Smooth muscle cell (in vitro differentiated cells): ENCODE measurements at regions not wholly inside any gene's neighbourhood (a gene's known extent, or its start where the extent isn't known, plus 50 kb on each side); places are given as distances from the start of the nearest gene placed in this dataset.

Experiments
- DNase-seq: peaks from one replicate; lab custom pipeline; 2025; ENCODE audit not compliant: unreplicated experiment; lab: John Stamatoyannopoulos, UW
- H2AFZ ChIP-seq: fragments of 200-600 bp; sonication (generic); 2 replicates; pipeline ENCODE4 v1.6.0; 2016; ENCODE audit warnings: antibody characterized with exemption, low read depth, mild to moderate bottlenecking
- H3F3A ChIP-seq: fragments of 200-600 bp; sonication (generic); 2 replicates; pipeline ENCODE4 v1.6.0; 2017; ENCODE audit warnings: antibody characterized with exemption, low read depth
- H3K27ac ChIP-seq: fragments of 200-600 bp; sonication (generic); 2 replicates; pipeline ENCODE4 v1.5.1; 2016; ENCODE audit warnings: low read depth, mild to moderate bottlenecking
- H3K27me3 ChIP-seq: fragments of 200-600 bp; sonication (generic); 2 replicates; pipeline ENCODE4 v1.6.1; 2016; ENCODE audit warnings: low read depth, mild to moderate bottlenecking
- H3K36me3 ChIP-seq: fragments of 200-600 bp; sonication (generic); 2 replicates; pipeline ENCODE4 v1.5.1; 2016; ENCODE audit warnings: low read depth
- H3K4me1 ChIP-seq: fragments of 200-600 bp; sonication (generic); 2 replicates; pipeline ENCODE4 v1.5.1; 2016; ENCODE audit warnings: low read depth
- H3K4me2 ChIP-seq: fragments of 200-600 bp; sonication (generic); 2 replicates; pipeline ENCODE4 v1.6.0; 2016; ENCODE audit warnings: mild to moderate bottlenecking
- H3K4me3 ChIP-seq: fragments of 200-600 bp; sonication (generic); 2 replicates; pipeline ENCODE4 v1.5.1; 2016; ENCODE audit warnings: mild to moderate bottlenecking
- H3K79me2 ChIP-seq: fragments of 200-600 bp; sonication (generic); 2 replicates; pipeline ENCODE4 v1.6.0; 2016; ENCODE audit warnings: low read depth, mild to moderate bottlenecking
- H3K9ac ChIP-seq: fragments of 200-600 bp; sonication (generic); 2 replicates; pipeline ENCODE4 v1.6.0; 2016; ENCODE audit warnings: low read depth
- H3K9me3 ChIP-seq: fragments of 200-600 bp; sonication (generic); replicated peaks from 2 replicates; pipeline ENCODE4 v1.5.1; 2016; ENCODE audit warnings: low read depth
- H4K20me1 ChIP-seq: fragments of 200-600 bp; sonication (generic); 2 replicates; pipeline ENCODE4 v1.6.0; 2016; ENCODE audit warnings: low read depth
- CTCF ChIP-seq: fragments of 200-600 bp; sonication (generic); IDR thresholded peaks from 2 replicates; pipeline ENCODE4 v1.5.1; 2017; ENCODE audit warnings: borderline replicate concordance, mild to moderate bottlenecking, antibody characterized with exemption; ENCODE audit not compliant: insufficient read depth, poor library complexity, severe bottlenecking
- WGBS: methylation state at CpG from one replicate; pipeline ENCODE4 v1.1.7; 2016; ENCODE audit warnings: low lambda C conversion rate; 5-methylcytosine and 5-hydroxymethylcytosine counted together

- no peaks in the 10 kb centered on the region for H3K79me2 ChIP-seq
- no peak for DNase-seq
- H4K20me1 ChIP-seq, result no peaks in the 10 kb centered on the region
- no peaks in the 10 kb centered on the region for H3K36me3 ChIP-seq
- H3K9ac ChIP-seq, result no peak overlapping the region
- peaks cover 5% of the 10 kb centered on the region for H3K9me3 ChIP-seq
- no peaks in the 10 kb centered on the region for H3F3A ChIP-seq
- H3K4me1 ChIP-seq, result no peaks in the 10 kb centered on the region
- 53% methylated on average over 7 of the region's 7 CpGs for WGBS
- no peak overlapping the region for H3K4me2 ChIP-seq
- no peak for TF ChIP-seq CTCF
- no peak overlapping the region for H2AFZ ChIP-seq
- H3K27me3 ChIP-seq, result no peaks in the 10 kb centered on the region
- no peak overlapping the region for H3K4me3 ChIP-seq
- H3K27ac ChIP-seq, result no peak overlapping the region
Observed at GRCh38 chr12:34604227-34604626, 581.9 kb downstream of the ALG10 start.

GRCh38 chr12:34604631-34605509, 582.6 kb downstream of the ALG10 start:
- Histone ChIP-seq H3K4me3 (no peak overlapping the region), H3K4me1 (no peaks in the 10 kb centered on the region), H4K20me1 (no peaks in the 10 kb centered on the region), H3K4me2 (no peak overlapping the region), H3K27ac (no peak overlapping the region), H3K79me2 (no peaks in the 10 kb centered on the region), H3K27me3 (no peaks in the 10 kb centered on the region), H2AFZ (no peak overlapping the region), H3K9ac (no peak overlapping the region), H3K36me3 (no peaks in the 10 kb centered on the region), H3F3A (no peaks in the 10 kb centered on the region), H3K9me3 (peaks cover 5% of the 10 kb centered on the region)
- no peak for TF ChIP-seq CTCF
- no peak for DNase-seq
- WGBS, result 78% methylated on average over 37 of the region's 37 CpGs

GRCh38 chr12:34605510-34605887, 583.2 kb downstream of the ALG10 start:
- Histone ChIP-seq H3F3A (no peaks in the 10 kb centered on the region), H3K27ac (no peak overlapping the region), H3K9ac (no peak overlapping the region), H3K4me3 (no peak overlapping the region), H3K36me3 (no peaks in the 10 kb centered on the region), H3K4me2 (no peak overlapping the region), H3K4me1 (no peaks in the 10 kb centered on the region), H3K27me3 (no peaks in the 10 kb centered on the region), H3K79me2 (no peaks in the 10 kb centered on the region), H2AFZ (no peak overlapping the region), H4K20me1 (no peaks in the 10 kb centered on the region), H3K9me3 (peaks cover 5% of the 10 kb centered on the region)
- TF ChIP-seq CTCF, result no peak
- no peak for DNase-seq
- 68% methylated on average over 15 of the region's 15 CpGs for WGBS
